H9 (cell line): ENCODE measurements at regions not wholly inside any gene's neighbourhood (a gene's known extent, or its start where the extent isn't known, plus 50 kb on each side); places are given as distances from the start of the nearest gene placed in this dataset.

Source experiments
- DNase-seq: peaks from one replicate; pipeline ENCODE4 v3.0.0-alpha.2; 2017
- H2AFZ ChIP-seq: one replicate; pipeline ENCODE4 v1.6.1; 2013; ENCODE audit warnings: mild to moderate bottlenecking, low read length, control low read depth, moderate library complexity
- H2AK5ac ChIP-seq: 2 replicates; pipeline ENCODE4 v1.6.1; 2013; ENCODE audit warnings: low read length, control low read depth, mixed read lengths; ENCODE audit not compliant: insufficient read length
- H2BK120ac ChIP-seq: one replicate; pipeline ENCODE4 v1.6.1; 2013; ENCODE audit warnings: low read depth, mild to moderate bottlenecking, low read length, control low read depth, inconsistent platforms; ENCODE audit not compliant: poor library complexity, severe bottlenecking
- H2BK12ac ChIP-seq: 2 replicates; pipeline ENCODE4 v1.6.1; 2013; ENCODE audit warnings: low read length, control low read depth, mixed read lengths, low read depth; ENCODE audit not compliant: insufficient read length
- H2BK15ac ChIP-seq: 2 replicates; pipeline ENCODE4 v1.6.1; 2013; ENCODE audit warnings: low read depth, low read length, control low read depth
- H2BK20ac ChIP-seq: one replicate; pipeline ENCODE4 v1.6.1; 2013; ENCODE audit warnings: low read depth, mild to moderate bottlenecking, low read length, control low read depth, inconsistent platforms; ENCODE audit not compliant: poor library complexity, severe bottlenecking
- H2BK5ac ChIP-seq: 2 replicates; pipeline ENCODE4 v1.6.1; 2013; ENCODE audit warnings: low read length, control low read depth, mixed read lengths; ENCODE audit not compliant: insufficient read length
- H3K14ac ChIP-seq: 2 replicates; pipeline ENCODE4 v1.6.1; 2013; ENCODE audit warnings: low read length, control low read depth; ENCODE audit not compliant: insufficient read depth
- H3K18ac ChIP-seq: 2 replicates; pipeline ENCODE4 v1.6.1; 2013; ENCODE audit warnings: low read depth, mild to moderate bottlenecking, mixed read lengths, low read length, control low read depth; ENCODE audit not compliant: insufficient read length
- H3K23ac ChIP-seq: 2 replicates; pipeline ENCODE4 v1.6.1; 2013; ENCODE audit warnings: low read length, control low read depth, mixed read lengths, low read depth; ENCODE audit not compliant: insufficient read length
- H3K23me2 ChIP-seq: 2 replicates; pipeline ENCODE4 v1.6.1; 2013; ENCODE audit warnings: low read depth, mild to moderate bottlenecking, mixed read lengths, low read length, control low read depth; ENCODE audit not compliant: insufficient read length, poor library complexity, severe bottlenecking
- H3K27ac ChIP-seq: 2 replicates; pipeline ENCODE4 v1.5.1; 2013; ENCODE audit warnings: low read length, control low read depth, mixed read lengths, low read depth; ENCODE audit not compliant: insufficient read length
- H3K27me3 ChIP-seq: 2 replicates; pipeline ENCODE4 v1.6.1; 2013; ENCODE audit warnings: low read length, control low read depth, inconsistent platforms; ENCODE audit not compliant: insufficient read depth
- H3K4ac ChIP-seq: 2 replicates; pipeline ENCODE4 v1.6.1; 2013; ENCODE audit warnings: low read depth, mild to moderate bottlenecking, control low read depth, inconsistent platforms, low read length, moderate library complexity
- H3K4me1 ChIP-seq: 2 replicates; pipeline ENCODE4 v1.6.1; 2013; ENCODE audit warnings: low read length, control low read depth, inconsistent platforms; ENCODE audit not compliant: insufficient read depth
- H3K4me2 ChIP-seq: 2 replicates; pipeline ENCODE4 v1.6.1; 2013; ENCODE audit warnings: low read length, control low read depth, mixed read lengths; ENCODE audit not compliant: insufficient read length, insufficient read depth
- H3K56ac ChIP-seq: 2 replicates; pipeline ENCODE4 v1.6.1; 2013; ENCODE audit warnings: low read depth, mild to moderate bottlenecking, mixed read lengths, low read length, control low read depth; ENCODE audit not compliant: insufficient read length
- H3K79me1 ChIP-seq: 2 replicates; pipeline ENCODE4 v1.6.1; 2013; ENCODE audit warnings: low read depth, mild to moderate bottlenecking, moderate library complexity, low read length, control low read depth, inconsistent platforms; ENCODE audit not compliant: insufficient read depth, poor library complexity, severe bottlenecking
- H3K79me2 ChIP-seq: 2 replicates; pipeline ENCODE4 v1.6.1; 2013; ENCODE audit warnings: low read length, control low read depth, inconsistent platforms; ENCODE audit not compliant: insufficient read depth
- H3K9ac ChIP-seq: 2 replicates; pipeline ENCODE4 v1.6.1; 2013; ENCODE audit warnings: low read length, control low read depth, mixed read lengths; ENCODE audit not compliant: insufficient read length; ENCODE audit errors: extremely low read depth
- H3K9me3 ChIP-seq: one replicate; pipeline ENCODE4 v1.6.1; 2013; ENCODE audit warnings: low read depth, low read length, inconsistent platforms; ENCODE audit not compliant: control insufficient read depth
- H3T11ph ChIP-seq: one replicate; pipeline ENCODE4 v1.6.1; 2013; ENCODE audit warnings: mild to moderate bottlenecking, low read length, control low read depth, inconsistent platforms
- H4K20me1 ChIP-seq: one replicate; pipeline ENCODE4 v1.6.1; 2013; ENCODE audit not compliant: control insufficient read depth, insufficient read length, insufficient read depth
- H4K5ac ChIP-seq: 2 replicates; pipeline ENCODE4 v1.6.1; 2013; ENCODE audit warnings: low read depth, mild to moderate bottlenecking, mixed read lengths, low read length, control low read depth; ENCODE audit not compliant: insufficient read length
- H4K8ac ChIP-seq: replicated peaks from 2 replicates; pipeline ENCODE4 v1.6.1; 2013; ENCODE audit warnings: low read length, control low read depth, mixed read lengths, low read depth; ENCODE audit not compliant: insufficient read length
- H4K91ac ChIP-seq: 2 replicates; pipeline ENCODE4 v1.6.1; 2013; ENCODE audit warnings: low read depth, mild to moderate bottlenecking, moderate library complexity, mixed read lengths, low read length, control low read depth; ENCODE audit not compliant: insufficient read length
- H3K27ac Mint-ChIP-seq, 3 experiments: 2 replicates in 2 of 3; 3 replicates in 1 of 3; pipeline ENCODE4 v1.8.0; 2020 to 2021; ENCODE audit warnings: mixed read lengths in 3 of 3, mild to moderate bottlenecking in 1 of 3, moderate library complexity in 1 of 3
- H3K27me3 Mint-ChIP-seq: 2 replicates; pipeline ENCODE4 v1.8.0; 2021; ENCODE audit warnings: low read depth, mild to moderate bottlenecking, moderate library complexity, mixed read lengths
- H3K36me3 Mint-ChIP-seq, 3 experiments: 2 replicates in 2 of 3; 3 replicates in 1 of 3; pipeline ENCODE4 v1.8.0; 2020 to 2021; ENCODE audit warnings: low read depth in 3 of 3, mixed read lengths in 3 of 3; ENCODE audit not compliant: insufficient read depth in 1 of 3
- H3K4me1 Mint-ChIP-seq, 2 experiments: 2 replicates each; pipeline ENCODE4 v1.8.0; 2020; ENCODE audit warnings: mixed read lengths in 2 of 2
- H3K4me3 Mint-ChIP-seq, 2 experiments: 2 replicates in 1 of 2; 3 replicates in 1 of 2; pipeline ENCODE4 v1.8.0; 2020 to 2021; ENCODE audit warnings: mild to moderate bottlenecking in 2 of 2, mixed read lengths in 2 of 2, moderate library complexity in 1 of 2
- H3K9me3 Mint-ChIP-seq, 2 experiments: 2 replicates in 1 of 2; 3 replicates in 1 of 2; pipeline ENCODE4 v1.8.0; 2020; ENCODE audit warnings: mild to moderate bottlenecking in 2 of 2, mixed read lengths in 2 of 2, moderate library complexity in 1 of 2
- WGBS: extraction: QIAGEN DNeasy Blood & Tissue Kit; methylation state at CpG from one replicate; pipeline ENCODE4 v1.1.7; 2013; ENCODE audit warnings: missing lambda C conversion rate, low lambda C conversion rate, mixed read lengths; ENCODE audit not compliant: insufficient read length; ENCODE audit errors: extremely low coverage; 5-methylcytosine and 5-hydroxymethylcytosine counted together
- TF ChIP-seq, protein P1 (sequence below): fragments of 200-600 bp; sonication (generic); conservative IDR thresholded peaks from 3 replicates; pipeline ENCODE4 v1.8.0; 2021; ENCODE audit warnings: antibody characterized with exemption, mild to moderate bottlenecking

- TF ChIP-seq, protein P1, sequence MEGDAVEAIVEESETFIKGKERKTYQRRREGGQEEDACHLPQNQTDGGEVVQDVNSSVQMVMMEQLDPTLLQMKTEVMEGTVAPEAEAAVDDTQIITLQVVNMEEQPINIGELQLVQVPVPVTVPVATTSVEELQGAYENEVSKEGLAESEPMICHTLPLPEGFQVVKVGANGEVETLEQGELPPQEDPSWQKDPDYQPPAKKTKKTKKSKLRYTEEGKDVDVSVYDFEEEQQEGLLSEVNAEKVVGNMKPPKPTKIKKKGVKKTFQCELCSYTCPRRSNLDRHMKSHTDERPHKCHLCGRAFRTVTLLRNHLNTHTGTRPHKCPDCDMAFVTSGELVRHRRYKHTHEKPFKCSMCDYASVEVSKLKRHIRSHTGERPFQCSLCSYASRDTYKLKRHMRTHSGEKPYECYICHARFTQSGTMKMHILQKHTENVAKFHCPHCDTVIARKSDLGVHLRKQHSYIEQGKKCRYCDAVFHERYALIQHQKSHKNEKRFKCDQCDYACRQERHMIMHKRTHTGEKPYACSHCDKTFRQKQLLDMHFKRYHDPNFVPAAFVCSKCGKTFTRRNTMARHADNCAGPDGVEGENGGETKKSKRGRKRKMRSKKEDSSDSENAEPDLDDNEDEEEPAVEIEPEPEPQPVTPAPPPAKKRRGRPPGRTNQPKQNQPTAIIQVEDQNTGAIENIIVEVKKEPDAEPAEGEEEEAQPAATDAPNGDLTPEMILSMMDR: no peak
- Mint-ChIP-seq H3K36me3 (no peaks in the 10 kb centered on the region), H3K27me3 (no peaks in the 10 kb centered on the region), H3K27ac (no peak overlapping the region), H3K9me3 (no peaks in the 10 kb centered on the region), H3K4me3 (no peak overlapping the region), H3K4me1 (no peaks in the 10 kb centered on the region)
- H3K79me1 ChIP-seq: no peaks in the 10 kb centered on the region
- no peak overlapping the region for H3K18ac ChIP-seq
- no peak overlapping the region for H3K9ac ChIP-seq
- H3K23me2 ChIP-seq: no peaks in the 10 kb centered on the region
- no peak overlapping the region for H3K4ac ChIP-seq
- no peaks in the 10 kb centered on the region for H4K20me1 ChIP-seq
- no peak overlapping the region for H4K8ac ChIP-seq
- H3T11ph ChIP-seq: no peak overlapping the region
- no peaks in the 10 kb centered on the region for H3K4me1 ChIP-seq
- no peak overlapping the region for H3K56ac ChIP-seq
- no peak overlapping the region for H2BK15ac ChIP-seq
- H3K14ac ChIP-seq: no peak overlapping the region
- H2BK120ac ChIP-seq: no peak overlapping the region
- no peak for DNase-seq
- no peak overlapping the region for H4K5ac ChIP-seq
- no peak overlapping the region for H3K4me2 ChIP-seq
- no peak overlapping the region for H2AK5ac ChIP-seq
- H2BK12ac ChIP-seq: no peak overlapping the region
- no peak overlapping the region for H3K27ac ChIP-seq
- no peak overlapping the region for H2BK5ac ChIP-seq
- H3K23ac ChIP-seq: no peak overlapping the region
- no peaks in the 10 kb centered on the region for H3K9me3 ChIP-seq
- no peak overlapping the region for H2BK20ac ChIP-seq
- H2AFZ ChIP-seq: no peak overlapping the region
- H4K91ac ChIP-seq: no peak overlapping the region
- no peaks in the 10 kb centered on the region for H3K27me3 ChIP-seq
- no CpG with 5 or more reads among the region's 1 CpG for WGBS
- no peaks in the 10 kb centered on the region for H3K79me2 ChIP-seq
Measured at GRCh38 chr1:98314601-98315000, 346.9 kb upstream of the SNX7 start.
